ENCODE measurements at regions not wholly inside any gene's neighbourhood (a gene's known extent, or its start where the extent isn't known, plus 50 kb on each side); places are given as distances from the start of the nearest gene placed in this dataset.

- no peak for TF ChIP-seq CTCF (IDR thresholded peaks at IDR 0.05)
- TF ChIP-seq POLR2A (IDR thresholded peaks at IDR 0.05): no peak
Measured at GRCh38 chrX:139170526-139171173, 359.9 kb upstream of the F9 start.

Measured in esophagus squamous epithelium (tissue), 4 donors.